IMR-90 (cell line): ENCODE measurements at regions not wholly inside any gene's neighbourhood (a gene's known extent, or its start where the extent isn't known, plus 50 kb on each side); places are given as distances from the start of the nearest gene placed in this dataset.

Source experiments
- ATAC-seq: fragments of 200-7000 bp; cut with Tn5 transposase; 2 replicates; pipeline ENCODE4 v1.9.1; 2020; ENCODE audit warnings: low read depth, mild to moderate bottlenecking, moderate library complexity
- BruUV-seq: library from RNA; stranded (reverse); fragments of 400-500 nt; replicated peaks from 2 replicates; lab custom pipeline; 2021; lab: Mats Ljungman, UMichigan
- CTCF ChIA-PET: fragments of 300-600 bp; formaldehyde crosslinking; extraction: SDS; loops from one replicate; lab custom pipeline; 2021; ENCODE audit warnings: antibody characterized with exemption; lab: Yijun Ruan, JAX
- POLR2A ChIA-PET: fragments of 300-600 bp; sonication (Branson Sonifier 250); formaldehyde crosslinking; loops from one replicate; lab custom pipeline; 2022; ENCODE audit warnings: antibody characterized with exemption; ENCODE audit not compliant: unreplicated experiment; lab: Charles Lee
- DNase-seq: peaks from one replicate; pipeline ENCODE4 v3.0.0; 2013
- H2AFZ ChIP-seq: replicated peaks from 2 replicates; pipeline ENCODE3; 2013; ENCODE audit warnings: low read length, mild to moderate bottlenecking; ENCODE audit not compliant: poor library complexity
- H2AK5ac ChIP-seq: 2 replicates; pipeline ENCODE4 v1.6.1; 2013; ENCODE audit warnings: low read depth, low read length, inconsistent platforms
- H2AK9ac ChIP-seq: replicated peaks from 2 replicates; pipeline ENCODE3; 2013; ENCODE audit warnings: mild to moderate bottlenecking, low read depth, low read length, moderate library complexity; ENCODE audit not compliant: poor library complexity
- H2BK120ac ChIP-seq: 2 replicates; pipeline ENCODE4 v1.6.1; 2013; ENCODE audit warnings: low read depth, low read length, inconsistent platforms
- H2BK15ac ChIP-seq: 3 replicates; pipeline ENCODE4 v1.6.1; 2013; ENCODE audit warnings: low read depth, low read length, inconsistent platforms
- H2BK20ac ChIP-seq: 2 replicates; pipeline ENCODE4 v1.6.1; 2013; ENCODE audit warnings: low read depth, mild to moderate bottlenecking, inconsistent platforms, low read length, moderate library complexity
- H2BK5ac ChIP-seq: 2 replicates; pipeline ENCODE4 v1.6.1; 2013; ENCODE audit warnings: mild to moderate bottlenecking, low read depth, low read length, inconsistent platforms; ENCODE audit not compliant: poor library complexity, severe bottlenecking
- H3K14ac ChIP-seq: replicated peaks from 2 replicates; pipeline ENCODE4 v1.6.1; 2013; ENCODE audit warnings: low read depth, low read length, inconsistent platforms
- H3K18ac ChIP-seq: 2 replicates; pipeline ENCODE4 v1.6.1; 2013; ENCODE audit warnings: low read depth, low read length, control low read depth
- H3K23ac ChIP-seq: 2 replicates; pipeline ENCODE4 v1.6.1; 2013; ENCODE audit warnings: low read depth, low read length, inconsistent platforms
- H3K27ac ChIP-seq: 2 replicates; pipeline ENCODE4 v1.5.1; 2013; ENCODE audit warnings: mild to moderate bottlenecking, control low read depth, low read length; ENCODE audit not compliant: insufficient read depth
- H3K27me3 ChIP-seq: 2 replicates; pipeline ENCODE4 v1.6.1; 2013; ENCODE audit warnings: low read length; ENCODE audit not compliant: control insufficient read depth, insufficient read depth
- H3K36me3 ChIP-seq: 2 replicates; pipeline ENCODE4 v1.6.1; 2013; ENCODE audit warnings: low read length, mixed read lengths; ENCODE audit not compliant: control insufficient read depth, insufficient read depth
- H3K4ac ChIP-seq: 2 replicates; pipeline ENCODE4 v1.6.1; 2013; ENCODE audit warnings: low read depth, low read length, inconsistent platforms
- H3K4me1 ChIP-seq: 2 replicates; pipeline ENCODE4 v1.6.1; 2013; ENCODE audit warnings: low read length, mixed read lengths; ENCODE audit not compliant: control insufficient read depth, insufficient read depth
- H3K4me2 ChIP-seq: 2 replicates; pipeline ENCODE4 v1.6.1; 2013; ENCODE audit warnings: low read depth, mild to moderate bottlenecking, control low read depth, low read length, moderate library complexity
- H3K4me3 ChIP-seq: 2 replicates; pipeline ENCODE4 v1.5.1; 2013; ENCODE audit warnings: low read depth, mild to moderate bottlenecking, control low read depth, low read length, moderate library complexity; ENCODE audit not compliant: insufficient read depth
- H3K56ac ChIP-seq: 2 replicates; pipeline ENCODE4 v1.6.1; 2013; ENCODE audit warnings: low read length, inconsistent platforms; ENCODE audit not compliant: insufficient read depth; ENCODE audit errors: extremely low read depth
- H3K79me1 ChIP-seq, 2 experiments: 2 replicates each; pipeline ENCODE4 v1.6.1; 2013; ENCODE audit warnings: low read length in 2 of 2, inconsistent platforms in 1 of 2, low read depth in 1 of 2
- H3K9ac ChIP-seq: 2 replicates; pipeline ENCODE4 v1.6.1; 2013; ENCODE audit warnings: low read depth, low read length, control low read depth
- H3K9me1 ChIP-seq: 2 replicates; pipeline ENCODE4 v1.6.1; 2013; ENCODE audit warnings: low read length, inconsistent platforms; ENCODE audit not compliant: insufficient read depth
- H3K9me3 ChIP-seq: 2 replicates; pipeline ENCODE4 v1.6.1; 2013; ENCODE audit warnings: low read length; ENCODE audit not compliant: control insufficient read depth, insufficient read depth
- H4K20me1 ChIP-seq: 2 replicates; pipeline ENCODE4 v1.6.1; 2013; ENCODE audit warnings: low read length, inconsistent platforms; ENCODE audit not compliant: insufficient read depth
- H4K5ac ChIP-seq: 2 replicates; pipeline ENCODE4 v1.6.1; 2013; ENCODE audit warnings: mild to moderate bottlenecking, low read depth, low read length, control low read depth
- H4K8ac ChIP-seq, 2 experiments: 2 replicates each; pipeline ENCODE4 v1.6.1; 2013; ENCODE audit warnings: low read depth in 2 of 2, low read length in 2 of 2, control low read depth in 1 of 2, inconsistent platforms in 1 of 2
- H4K91ac ChIP-seq: 2 replicates; pipeline ENCODE4 v1.6.1; 2013; ENCODE audit warnings: low read depth, low read length, inconsistent platforms; ENCODE audit not compliant: insufficient read depth
- BHLHE40 ChIP-seq: fragments of 150-350 bp; IDR thresholded peaks from 2 replicates; pipeline ENCODE4 v1.6.1; 2016; ENCODE audit warnings: mild to moderate bottlenecking, low read depth, low read length
- CEBPB ChIP-seq: IDR thresholded peaks from 2 replicates; pipeline ENCODE4 v1.6.1; 2012; ENCODE audit warnings: low read depth, low read length, improper control_type of control experiment
- WGBS, 2 experiments: methylation state at CpG; one replicate each; pipeline versions ENCODE4 v1.1.5 to v1.1.7; 2013; ENCODE audit warnings: missing lambda C conversion rate in 2 of 2; ENCODE audit not compliant: insufficient read length in 1 of 2; ENCODE audit errors: extremely low coverage in 2 of 2; 5-methylcytosine and 5-hydroxymethylcytosine counted together
- dilution Hi-C: fragments of 300-500 bp; cut with HindIII; formaldehyde crosslinking; loops from one replicate; pipeline ENCODE4 v1.14.3; 2018; ENCODE audit warnings: low sequenced_read_pairs; ENCODE audit not compliant: unreplicated experiment
- in situ Hi-C: fragments of 300-500 bp; cut with MboI; formaldehyde crosslinking; loops from 3 replicates; pipeline ENCODE4 v1.14.3; 2019; ENCODE audit warnings: low sequenced_read_pairs, inconsistent platforms, mixed read lengths
- intact Hi-C: fragments of 100-400 bp; cut with micrococcal nuclease; formaldehyde crosslinking; loops from 2 replicates; pipeline ENCODE4 v1.10.0; 2022
- TF ChIP-seq, protein P1 (sequence below): conservative IDR thresholded peaks from 2 replicates; pipeline ENCODE4 v1.5.1; 2012; ENCODE audit warnings: mild to moderate bottlenecking, low read depth, low read length, improper control_type of control experiment

DNA sequence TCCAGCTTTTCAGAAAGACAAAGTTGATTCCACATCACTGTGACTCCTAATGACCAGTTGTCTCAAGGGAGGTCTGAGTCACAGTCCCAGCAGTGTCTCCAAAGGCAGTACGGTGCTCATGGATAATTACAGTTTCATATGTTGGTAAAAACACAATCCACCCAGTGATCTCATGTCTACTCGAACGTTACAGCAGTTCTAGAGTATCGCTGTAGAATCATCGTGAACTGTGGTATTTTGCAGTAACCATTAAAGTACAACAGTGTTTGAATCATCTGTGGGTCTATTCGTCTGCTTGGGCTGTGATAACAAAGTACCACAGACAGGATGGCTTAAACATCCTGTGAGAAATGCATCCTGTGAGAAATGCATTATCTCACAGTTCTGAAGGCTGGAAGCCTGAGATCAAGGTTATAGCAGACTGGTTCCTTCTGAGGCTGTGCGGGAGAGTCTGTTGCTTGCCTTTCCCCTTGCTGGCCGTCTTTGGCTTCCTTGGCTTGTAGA is 121.1 kb upstream of the SORBS2 start:
- TF ChIP-seq BHLHE40 (no peak), CEBPB (no peak)
- TF ChIP-seq, protein P1, sequence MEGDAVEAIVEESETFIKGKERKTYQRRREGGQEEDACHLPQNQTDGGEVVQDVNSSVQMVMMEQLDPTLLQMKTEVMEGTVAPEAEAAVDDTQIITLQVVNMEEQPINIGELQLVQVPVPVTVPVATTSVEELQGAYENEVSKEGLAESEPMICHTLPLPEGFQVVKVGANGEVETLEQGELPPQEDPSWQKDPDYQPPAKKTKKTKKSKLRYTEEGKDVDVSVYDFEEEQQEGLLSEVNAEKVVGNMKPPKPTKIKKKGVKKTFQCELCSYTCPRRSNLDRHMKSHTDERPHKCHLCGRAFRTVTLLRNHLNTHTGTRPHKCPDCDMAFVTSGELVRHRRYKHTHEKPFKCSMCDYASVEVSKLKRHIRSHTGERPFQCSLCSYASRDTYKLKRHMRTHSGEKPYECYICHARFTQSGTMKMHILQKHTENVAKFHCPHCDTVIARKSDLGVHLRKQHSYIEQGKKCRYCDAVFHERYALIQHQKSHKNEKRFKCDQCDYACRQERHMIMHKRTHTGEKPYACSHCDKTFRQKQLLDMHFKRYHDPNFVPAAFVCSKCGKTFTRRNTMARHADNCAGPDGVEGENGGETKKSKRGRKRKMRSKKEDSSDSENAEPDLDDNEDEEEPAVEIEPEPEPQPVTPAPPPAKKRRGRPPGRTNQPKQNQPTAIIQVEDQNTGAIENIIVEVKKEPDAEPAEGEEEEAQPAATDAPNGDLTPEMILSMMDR = no peak
- Histone ChIP-seq H3K14ac (no peak overlapping the region), H3K9ac (no peak overlapping the region), H2BK5ac (no peak overlapping the region), H3K9me1 (no peaks in the 10 kb centered on the region), H2BK15ac (no peak overlapping the region), H2AK5ac (no peak overlapping the region), H3K4me3 (no peak overlapping the region), H3K23ac (no peak overlapping the region), H3K4me2 (no peak overlapping the region), H2AK9ac (no peak overlapping the region), H3K56ac (no peak overlapping the region), H2BK20ac (no peak overlapping the region), H3K4me1 (no peaks in the 10 kb centered on the region), H3K4ac (no peak overlapping the region), H4K91ac (no peak overlapping the region), H3K18ac (no peak overlapping the region), H3K27ac (no peak overlapping the region), H4K20me1 (no peaks in the 10 kb centered on the region), H2BK120ac (no peak overlapping the region), H2AFZ (no peak overlapping the region), H3K9me3 (no peaks in the 10 kb centered on the region), H4K5ac (no peak overlapping the region), H3K36me3 (no peaks in the 10 kb centered on the region), H4K8ac (no peak overlapping the region), H3K27me3 (peaks cover 17% of the 10 kb centered on the region), H3K79me1 (no peaks in the 10 kb centered on the region)
- intact Hi-C loops (no loop called here), dilution Hi-C loops (no loop called here), in situ Hi-C loops (no loop called here)
- no TSS peak for BruUV-seq
- no peak for ATAC-seq
- 18% methylated on average over 2 of the region's 8 CpGs; no CpG with 5 or more reads in 1 of the 2 experiments for WGBS, 2 experiments
- peak; percentile 10 for DNase-seq
- ChIA-PET CTCF (no interaction called here), POLR2A (no interaction called here)
